GM23338 (cell line): ENCODE measurements at regions not wholly inside any gene's neighbourhood (a gene's known extent, or its start where the extent isn't known, plus 50 kb on each side); places are given as distances from the start of the nearest gene placed in this dataset.

Experiments used
- CREB1 ChIP-seq: fragments of 250-450 bp; sonication (Bioruptor Pico); IDR thresholded peaks from 2 replicates; pipeline ENCODE4 v1.5.0; 2020; ENCODE audit warnings: low read depth, mild to moderate bottlenecking, moderate library complexity
- CTCF ChIP-seq, 2 experiments: fragments of 200-600 bp in 1 of 2; sonication (generic) in 1 of 2; conservative IDR thresholded peaks; 2 replicates each; pipeline versions ENCODE4 v1.5.1 to v1.6.1; 2016 to 2017; ENCODE audit warnings: antibody characterized with exemption in 2 of 2, low read depth in 2 of 2, mild to moderate bottlenecking in 2 of 2, moderate library complexity in 1 of 2
- EZH2 ChIP-seq: fragments of 200-600 bp; sonication (generic); IDR thresholded peaks from one replicate; pipeline ENCODE4 v1.8.0; 2017; ENCODE audit warnings: antibody characterized with exemption, mild to moderate bottlenecking, low read depth; ENCODE audit not compliant: unreplicated experiment
- EZH2phosphoT487 ChIP-seq: fragments of 200-600 bp; sonication (generic); IDR thresholded peaks from one replicate; pipeline ENCODE4 v1.8.1; 2018; ENCODE audit warnings: antibody characterized with exemption; ENCODE audit not compliant: unreplicated experiment
- JUNB ChIP-seq: IDR thresholded peaks from one replicate; pipeline ENCODE4 v1.6.1; 2016; ENCODE audit warnings: antibody characterized with exemption; ENCODE audit not compliant: unreplicated experiment
- NANOG ChIP-seq: IDR thresholded peaks from 2 replicates; pipeline ENCODE4 v1.6.1; 2016; ENCODE audit warnings: antibody characterized with exemption, borderline replicate concordance
- POLR2AphosphoS5 ChIP-seq: IDR thresholded peaks from 2 replicates; pipeline ENCODE4 v1.6.1; 2016; ENCODE audit warnings: antibody characterized with exemption, low read depth
- STAT1 ChIP-seq: IDR thresholded peaks from one replicate; pipeline ENCODE4 v1.6.1; 2016; ENCODE audit warnings: antibody characterized with exemption; ENCODE audit not compliant: unreplicated experiment
- ZNF114 ChIP-seq: fragments of 250-450 bp; sonication (Bioruptor Pico); IDR thresholded peaks from 2 replicates; pipeline ENCODE4 v1.5.0; 2020; ENCODE audit warnings: mild to moderate bottlenecking, moderate library complexity
- ZNF331 ChIP-seq: fragments of 250-450 bp; sonication (Bioruptor Pico); IDR thresholded peaks from 2 replicates; pipeline ENCODE4 v1.5.0; 2020; ENCODE audit warnings: low read depth, mild to moderate bottlenecking, moderate library complexity
- TF ChIP-seq, protein P1 (sequence below): IDR thresholded peaks from one replicate; pipeline ENCODE4 v1.6.1; 2018; ENCODE audit warnings: antibody characterized with exemption; ENCODE audit not compliant: unreplicated experiment
- TF ChIP-seq, protein P2 (sequence below): IDR thresholded peaks from 2 replicates; pipeline ENCODE4 v1.6.1; 2016; ENCODE audit warnings: antibody characterized with exemption
- TF ChIP-seq, protein P3 (sequence below): fragments of 250-450 bp; sonication (Bioruptor Pico); IDR thresholded peaks from 2 replicates; pipeline ENCODE4 v1.5.0; 2020; ENCODE audit warnings: mild to moderate bottlenecking, moderate library complexity

GRCh38 chr9:78791779-78792178 lies 494.9 kb downstream of the PSAT1 start:
- TF ChIP-seq CTCF (conservative IDR thresholded peaks at IDR 0.05; ENCODE audit: low read depth in 2 of 2) (no peak), POLR2AphosphoS5 (no peak), EZH2phosphoT487 (no peak), NANOG (no peak), EZH2 (no peak), JUNB (no peak), ZNF114 (CRISPR knock-in tag) (no peak), CREB1 (CRISPR knock-in tag) (no peak), ZNF331 (CRISPR knock-in tag) (no peak), STAT1 (no peak)
- TF ChIP-seq, protein P1, sequence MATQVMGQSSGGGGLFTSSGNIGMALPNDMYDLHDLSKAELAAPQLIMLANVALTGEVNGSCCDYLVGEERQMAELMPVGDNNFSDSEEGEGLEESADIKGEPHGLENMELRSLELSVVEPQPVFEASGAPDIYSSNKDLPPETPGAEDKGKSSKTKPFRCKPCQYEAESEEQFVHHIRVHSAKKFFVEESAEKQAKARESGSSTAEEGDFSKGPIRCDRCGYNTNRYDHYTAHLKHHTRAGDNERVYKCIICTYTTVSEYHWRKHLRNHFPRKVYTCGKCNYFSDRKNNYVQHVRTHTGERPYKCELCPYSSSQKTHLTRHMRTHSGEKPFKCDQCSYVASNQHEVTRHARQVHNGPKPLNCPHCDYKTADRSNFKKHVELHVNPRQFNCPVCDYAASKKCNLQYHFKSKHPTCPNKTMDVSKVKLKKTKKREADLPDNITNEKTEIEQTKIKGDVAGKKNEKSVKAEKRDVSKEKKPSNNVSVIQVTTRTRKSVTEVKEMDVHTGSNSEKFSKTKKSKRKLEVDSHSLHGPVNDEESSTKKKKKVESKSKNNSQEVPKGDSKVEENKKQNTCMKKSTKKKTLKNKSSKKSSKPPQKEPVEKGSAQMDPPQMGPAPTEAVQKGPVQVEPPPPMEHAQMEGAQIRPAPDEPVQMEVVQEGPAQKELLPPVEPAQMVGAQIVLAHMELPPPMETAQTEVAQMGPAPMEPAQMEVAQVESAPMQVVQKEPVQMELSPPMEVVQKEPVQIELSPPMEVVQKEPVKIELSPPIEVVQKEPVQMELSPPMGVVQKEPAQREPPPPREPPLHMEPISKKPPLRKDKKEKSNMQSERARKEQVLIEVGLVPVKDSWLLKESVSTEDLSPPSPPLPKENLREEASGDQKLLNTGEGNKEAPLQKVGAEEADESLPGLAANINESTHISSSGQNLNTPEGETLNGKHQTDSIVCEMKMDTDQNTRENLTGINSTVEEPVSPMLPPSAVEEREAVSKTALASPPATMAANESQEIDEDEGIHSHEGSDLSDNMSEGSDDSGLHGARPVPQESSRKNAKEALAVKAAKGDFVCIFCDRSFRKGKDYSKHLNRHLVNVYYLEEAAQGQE: no peak
- TF ChIP-seq, protein P2, sequence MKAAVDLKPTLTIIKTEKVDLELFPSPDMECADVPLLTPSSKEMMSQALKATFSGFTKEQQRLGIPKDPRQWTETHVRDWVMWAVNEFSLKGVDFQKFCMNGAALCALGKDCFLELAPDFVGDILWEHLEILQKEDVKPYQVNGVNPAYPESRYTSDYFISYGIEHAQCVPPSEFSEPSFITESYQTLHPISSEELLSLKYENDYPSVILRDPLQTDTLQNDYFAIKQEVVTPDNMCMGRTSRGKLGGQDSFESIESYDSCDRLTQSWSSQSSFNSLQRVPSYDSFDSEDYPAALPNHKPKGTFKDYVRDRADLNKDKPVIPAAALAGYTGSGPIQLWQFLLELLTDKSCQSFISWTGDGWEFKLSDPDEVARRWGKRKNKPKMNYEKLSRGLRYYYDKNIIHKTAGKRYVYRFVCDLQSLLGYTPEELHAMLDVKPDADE: no peak
- TF ChIP-seq, protein P3, sequence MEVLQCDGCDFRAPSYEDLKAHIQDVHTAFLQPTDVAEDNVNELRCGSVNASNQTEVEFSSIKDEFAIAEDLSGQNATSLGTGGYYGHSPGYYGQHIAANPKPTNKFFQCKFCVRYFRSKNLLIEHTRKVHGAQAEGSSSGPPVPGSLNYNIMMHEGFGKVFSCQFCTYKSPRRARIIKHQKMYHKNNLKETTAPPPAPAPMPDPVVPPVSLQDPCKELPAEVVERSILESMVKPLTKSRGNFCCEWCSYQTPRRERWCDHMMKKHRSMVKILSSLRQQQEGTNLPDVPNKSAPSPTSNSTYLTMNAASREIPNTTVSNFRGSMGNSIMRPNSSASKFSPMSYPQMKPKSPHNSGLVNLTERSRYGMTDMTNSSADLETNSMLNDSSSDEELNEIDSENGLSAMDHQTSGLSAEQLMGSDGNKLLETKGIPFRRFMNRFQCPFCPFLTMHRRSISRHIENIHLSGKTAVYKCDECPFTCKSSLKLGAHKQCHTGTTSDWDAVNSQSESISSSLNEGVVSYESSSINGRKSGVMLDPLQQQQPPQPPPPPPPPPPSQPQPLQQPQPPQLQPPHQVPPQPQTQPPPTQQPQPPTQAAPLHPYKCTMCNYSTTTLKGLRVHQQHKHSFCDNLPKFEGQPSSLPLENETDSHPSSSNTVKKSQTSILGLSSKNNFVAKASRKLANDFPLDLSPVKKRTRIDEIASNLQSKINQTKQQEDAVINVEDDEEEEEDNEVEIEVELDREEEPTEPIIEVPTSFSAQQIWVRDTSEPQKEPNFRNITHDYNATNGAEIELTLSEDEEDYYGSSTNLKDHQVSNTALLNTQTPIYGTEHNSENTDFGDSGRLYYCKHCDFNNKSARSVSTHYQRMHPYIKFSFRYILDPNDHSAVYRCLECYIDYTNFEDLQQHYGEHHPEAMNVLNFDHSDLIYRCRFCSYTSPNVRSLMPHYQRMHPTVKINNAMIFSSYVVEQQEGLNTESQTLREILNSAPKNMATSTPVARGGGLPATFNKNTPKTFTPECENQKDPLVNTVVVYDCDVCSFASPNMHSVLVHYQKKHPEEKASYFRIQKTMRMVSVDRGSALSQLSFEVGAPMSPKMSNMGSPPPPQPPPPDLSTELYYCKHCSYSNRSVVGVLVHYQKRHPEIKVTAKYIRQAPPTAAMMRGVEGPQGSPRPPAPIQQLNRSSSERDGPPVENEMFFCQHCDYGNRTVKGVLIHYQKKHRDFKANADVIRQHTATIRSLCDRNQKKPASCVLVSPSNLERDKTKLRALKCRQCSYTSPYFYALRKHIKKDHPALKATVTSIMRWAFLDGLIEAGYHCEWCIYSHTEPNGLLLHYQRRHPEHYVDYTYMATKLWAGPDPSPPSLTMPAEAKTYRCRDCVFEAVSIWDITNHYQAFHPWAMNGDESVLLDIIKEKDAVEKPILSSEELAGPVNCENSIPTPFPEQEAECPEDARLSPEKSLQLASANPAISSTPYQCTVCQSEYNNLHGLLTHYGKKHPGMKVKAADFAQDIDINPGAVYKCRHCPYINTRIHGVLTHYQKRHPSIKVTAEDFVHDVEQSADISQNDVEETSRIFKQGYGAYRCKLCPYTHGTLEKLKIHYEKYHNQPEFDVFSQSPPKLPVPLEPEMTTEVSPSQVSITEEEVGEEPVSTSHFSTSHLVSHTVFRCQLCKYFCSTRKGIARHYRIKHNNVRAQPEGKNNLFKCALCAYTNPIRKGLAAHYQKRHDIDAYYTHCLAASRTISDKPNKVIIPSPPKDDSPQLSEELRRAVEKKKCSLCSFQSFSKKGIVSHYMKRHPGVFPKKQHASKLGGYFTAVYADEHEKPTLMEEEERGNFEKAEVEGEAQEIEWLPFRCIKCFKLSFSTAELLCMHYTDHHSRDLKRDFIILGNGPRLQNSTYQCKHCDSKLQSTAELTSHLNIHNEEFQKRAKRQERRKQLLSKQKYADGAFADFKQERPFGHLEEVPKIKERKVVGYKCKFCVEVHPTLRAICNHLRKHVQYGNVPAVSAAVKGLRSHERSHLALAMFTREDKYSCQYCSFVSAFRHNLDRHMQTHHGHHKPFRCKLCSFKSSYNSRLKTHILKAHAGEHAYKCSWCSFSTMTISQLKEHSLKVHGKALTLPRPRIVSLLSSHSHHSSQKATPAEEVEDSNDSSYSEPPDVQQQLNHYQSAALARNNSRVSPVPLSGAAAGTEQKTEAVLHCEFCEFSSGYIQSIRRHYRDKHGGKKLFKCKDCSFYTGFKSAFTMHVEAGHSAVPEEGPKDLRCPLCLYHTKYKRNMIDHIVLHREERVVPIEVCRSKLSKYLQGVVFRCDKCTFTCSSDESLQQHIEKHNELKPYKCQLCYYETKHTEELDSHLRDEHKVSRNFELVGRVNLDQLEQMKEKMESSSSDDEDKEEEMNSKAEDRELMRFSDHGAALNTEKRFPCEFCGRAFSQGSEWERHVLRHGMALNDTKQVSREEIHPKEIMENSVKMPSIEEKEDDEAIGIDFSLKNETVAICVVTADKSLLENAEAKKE (CRISPR knock-in tag): no peak
